WTC11 (cell line): ENCODE measurements at regions not wholly inside any gene's neighbourhood (a gene's known extent, or its start where the extent isn't known, plus 50 kb on each side); places are given as distances from the start of the nearest gene placed in this dataset.

Source experiments
- ATAC-seq: fragments of 200-7000 bp; cut with Tn5 transposase; 2 replicates; pipeline ENCODE4 v1.10.0; 2021; ENCODE audit warnings: mild to moderate bottlenecking, moderate library complexity
- CTCF ChIA-PET: fragments of 300-600 bp; sonication (Branson Sonifier 250); formaldehyde crosslinking; loops from one replicate; lab custom pipeline; 2021; ENCODE audit warnings: antibody characterized with exemption; lab: Charles Lee
- POLR2A ChIA-PET: fragments of 350-600 bp; sonication (Branson Sonifier 250); formaldehyde crosslinking; loops from one replicate; lab custom pipeline; 2021; ENCODE audit warnings: antibody characterized with exemption; lab: Charles Lee
- DNase-seq: peaks from one replicate; pipeline ENCODE4 v3.0.0; 2021; ENCODE audit warnings: low spot score
- H3K27ac Mint-ChIP-seq: 2 replicates; pipeline ENCODE4 v1.8.0; 2021; ENCODE audit warnings: mixed read lengths
- H3K27me3 Mint-ChIP-seq: 2 replicates; pipeline ENCODE4 v1.8.0; 2021; ENCODE audit warnings: low read depth, mild to moderate bottlenecking, moderate library complexity, mixed read lengths
- H3K36me3 Mint-ChIP-seq: 2 replicates; pipeline ENCODE4 v1.8.0; 2021; ENCODE audit warnings: mixed read lengths
- H3K4me1 Mint-ChIP-seq: 2 replicates; pipeline ENCODE4 v1.8.0; 2022; ENCODE audit warnings: mixed read lengths
- H3K4me3 Mint-ChIP-seq: 2 replicates; pipeline ENCODE4 v1.8.0; 2021; ENCODE audit warnings: mild to moderate bottlenecking, moderate library complexity, mixed read lengths
- H3K9me3 Mint-ChIP-seq: 2 replicates; pipeline ENCODE4 v1.8.0; 2021; ENCODE audit warnings: mixed read lengths
- CREM ChIP-seq: sonication (generic); formaldehyde crosslinking; IDR thresholded peaks from 2 replicates; pipeline ENCODE4 v1.8.1; 2022; ENCODE audit warnings: mild to moderate bottlenecking, missing genetic modification reagents, moderate library complexity
- ETV6 ChIP-seq: sonication (generic); formaldehyde crosslinking; IDR thresholded peaks from 2 replicates; pipeline ENCODE4 v1.8.1; 2022; ENCODE audit warnings: mild to moderate bottlenecking, missing genetic modification reagents
- MXD4 ChIP-seq: fragments of 250-450 bp; sonication (Bioruptor Pico); IDR thresholded peaks from 2 replicates; pipeline ENCODE4 v1.8.0; 2021; ENCODE audit warnings: mild to moderate bottlenecking, moderate library complexity, borderline replicate concordance
- NFATC4 ChIP-seq: fragments of 250-450 bp; sonication (Bioruptor Pico); IDR thresholded peaks from 2 replicates; pipeline ENCODE4 v1.9.0; 2021; ENCODE audit warnings: mild to moderate bottlenecking
- NR1H2 ChIP-seq: sonication (generic); formaldehyde crosslinking; IDR thresholded peaks from 2 replicates; pipeline ENCODE4 v1.9.0; 2021; ENCODE audit warnings: mild to moderate bottlenecking, moderate library complexity, missing genetic modification reagents
- SP1 ChIP-seq: sonication (generic); formaldehyde crosslinking; conservative IDR thresholded peaks from 2 replicates; pipeline ENCODE4 v1.8.1; 2022; ENCODE audit warnings: missing genetic modification reagents
- ZNF138 ChIP-seq: sonication (generic); formaldehyde crosslinking; conservative IDR thresholded peaks from 2 replicates; pipeline ENCODE4 v1.8.1; 2022; ENCODE audit warnings: mild to moderate bottlenecking, moderate library complexity, missing genetic modification reagents
- ZNF396 ChIP-seq: fragments of 250-450 bp; sonication (Bioruptor Pico); IDR thresholded peaks from 2 replicates; pipeline ENCODE4 v1.8.0; 2021; ENCODE audit warnings: mild to moderate bottlenecking, moderate library complexity, borderline replicate concordance
- TF ChIP-seq, protein P1 (sequence below): sonication (generic); formaldehyde crosslinking; IDR thresholded peaks from 2 replicates; pipeline ENCODE4 v1.8.1; 2022; ENCODE audit warnings: low read depth, mild to moderate bottlenecking, moderate library complexity, missing genetic modification reagents, borderline replicate concordance
- TF ChIP-seq, protein P2 (sequence below): sonication (generic); formaldehyde crosslinking; IDR thresholded peaks from 2 replicates; pipeline ENCODE4 v1.8.1; 2022; ENCODE audit warnings: mild to moderate bottlenecking, moderate library complexity, missing genetic modification reagents
- TF ChIP-seq, protein P3 (sequence below): sonication (generic); formaldehyde crosslinking; IDR thresholded peaks from 2 replicates; pipeline ENCODE4 v1.8.1; 2022; ENCODE audit warnings: missing genetic modification reagents, borderline replicate concordance
- TF ChIP-seq, protein P4 (sequence below): sonication (generic); formaldehyde crosslinking; IDR thresholded peaks from 2 replicates; pipeline ENCODE4 v1.8.0; 2022; ENCODE audit warnings: missing genetic modification reagents
- TF ChIP-seq, protein P5 (sequence below): fragments of 250-450 bp; sonication (Bioruptor Pico); IDR thresholded peaks from 2 replicates; pipeline ENCODE4 v1.9.0; 2021; ENCODE audit warnings: moderate library complexity, mild to moderate bottlenecking, inconsistent platforms, borderline replicate concordance
- TF ChIP-seq, protein P6 (sequence below): sonication (generic); formaldehyde crosslinking; IDR thresholded peaks from 2 replicates; pipeline ENCODE4 v1.8.0; 2022; ENCODE audit warnings: mild to moderate bottlenecking, missing genetic modification reagents
- TF ChIP-seq, protein P7 (sequence below): sonication (generic); formaldehyde crosslinking; IDR thresholded peaks from 2 replicates; pipeline ENCODE4 v1.8.1; 2023; ENCODE audit warnings: mild to moderate bottlenecking, missing genetic modification reagents, borderline replicate concordance

DNA sequence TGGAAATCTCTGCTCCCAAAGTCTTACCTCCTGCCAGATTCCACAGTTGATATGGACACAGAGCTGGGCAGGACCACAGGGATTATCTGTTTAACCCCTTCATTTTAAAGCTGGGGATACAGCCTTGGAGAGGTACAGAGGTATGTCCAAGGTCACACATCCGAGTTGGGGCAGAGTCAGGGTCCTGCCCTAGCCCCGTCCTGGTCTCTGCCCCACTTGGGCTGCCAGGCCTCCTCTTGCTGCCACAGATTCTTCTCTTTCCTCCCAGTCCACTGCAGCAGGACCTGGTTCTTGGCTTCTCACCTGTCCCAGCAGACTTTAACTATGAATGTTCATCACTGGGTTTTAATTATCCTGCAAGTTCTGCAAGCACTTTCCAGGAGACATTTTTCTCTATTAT is 258.3 kb downstream of the MATN1 start (continued):
- TF ChIP-seq NFATC4 (CRISPR knock-in tag) (no peak), NR1H2 (CRISPR knock-in tag) (no peak), SP1 (CRISPR knock-in tag) (no peak), ZNF138 (CRISPR knock-in tag) (no peak), ZNF396 (CRISPR knock-in tag) (no peak)
- TF ChIP-seq, protein P1, sequence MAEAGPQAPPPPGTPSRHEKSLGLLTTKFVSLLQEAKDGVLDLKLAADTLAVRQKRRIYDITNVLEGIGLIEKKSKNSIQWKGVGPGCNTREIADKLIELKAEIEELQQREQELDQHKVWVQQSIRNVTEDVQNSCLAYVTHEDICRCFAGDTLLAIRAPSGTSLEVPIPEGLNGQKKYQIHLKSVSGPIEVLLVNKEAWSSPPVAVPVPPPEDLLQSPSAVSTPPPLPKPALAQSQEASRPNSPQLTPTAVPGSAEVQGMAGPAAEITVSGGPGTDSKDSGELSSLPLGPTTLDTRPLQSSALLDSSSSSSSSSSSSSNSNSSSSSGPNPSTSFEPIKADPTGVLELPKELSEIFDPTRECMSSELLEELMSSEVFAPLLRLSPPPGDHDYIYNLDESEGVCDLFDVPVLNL (CRISPR knock-in tag): no peak
- TF ChIP-seq, protein P2, sequence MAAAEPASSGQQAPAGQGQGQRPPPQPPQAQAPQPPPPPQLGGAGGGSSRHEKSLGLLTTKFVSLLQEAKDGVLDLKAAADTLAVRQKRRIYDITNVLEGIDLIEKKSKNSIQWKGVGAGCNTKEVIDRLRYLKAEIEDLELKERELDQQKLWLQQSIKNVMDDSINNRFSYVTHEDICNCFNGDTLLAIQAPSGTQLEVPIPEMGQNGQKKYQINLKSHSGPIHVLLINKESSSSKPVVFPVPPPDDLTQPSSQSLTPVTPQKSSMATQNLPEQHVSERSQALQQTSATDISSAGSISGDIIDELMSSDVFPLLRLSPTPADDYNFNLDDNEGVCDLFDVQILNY (CRISPR knock-in tag): no peak
- TF ChIP-seq, protein P3, sequence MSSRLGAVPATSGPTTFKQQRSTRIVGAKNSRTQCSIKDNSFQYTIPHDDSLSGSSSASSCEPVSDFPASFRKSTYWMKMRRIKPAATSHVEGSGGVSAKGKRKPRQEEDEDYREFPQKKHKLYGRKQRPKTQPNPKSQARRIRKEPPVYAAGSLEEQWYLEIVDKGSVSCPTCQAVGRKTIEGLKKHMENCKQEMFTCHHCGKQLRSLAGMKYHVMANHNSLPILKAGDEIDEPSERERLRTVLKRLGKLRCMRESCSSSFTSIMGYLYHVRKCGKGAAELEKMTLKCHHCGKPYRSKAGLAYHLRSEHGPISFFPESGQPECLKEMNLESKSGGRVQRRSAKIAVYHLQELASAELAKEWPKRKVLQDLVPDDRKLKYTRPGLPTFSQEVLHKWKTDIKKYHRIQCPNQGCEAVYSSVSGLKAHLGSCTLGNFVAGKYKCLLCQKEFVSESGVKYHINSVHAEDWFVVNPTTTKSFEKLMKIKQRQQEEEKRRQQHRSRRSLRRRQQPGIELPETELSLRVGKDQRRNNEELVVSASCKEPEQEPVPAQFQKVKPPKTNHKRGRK (CRISPR knock-in tag): no peak
- TF ChIP-seq, protein P4, sequence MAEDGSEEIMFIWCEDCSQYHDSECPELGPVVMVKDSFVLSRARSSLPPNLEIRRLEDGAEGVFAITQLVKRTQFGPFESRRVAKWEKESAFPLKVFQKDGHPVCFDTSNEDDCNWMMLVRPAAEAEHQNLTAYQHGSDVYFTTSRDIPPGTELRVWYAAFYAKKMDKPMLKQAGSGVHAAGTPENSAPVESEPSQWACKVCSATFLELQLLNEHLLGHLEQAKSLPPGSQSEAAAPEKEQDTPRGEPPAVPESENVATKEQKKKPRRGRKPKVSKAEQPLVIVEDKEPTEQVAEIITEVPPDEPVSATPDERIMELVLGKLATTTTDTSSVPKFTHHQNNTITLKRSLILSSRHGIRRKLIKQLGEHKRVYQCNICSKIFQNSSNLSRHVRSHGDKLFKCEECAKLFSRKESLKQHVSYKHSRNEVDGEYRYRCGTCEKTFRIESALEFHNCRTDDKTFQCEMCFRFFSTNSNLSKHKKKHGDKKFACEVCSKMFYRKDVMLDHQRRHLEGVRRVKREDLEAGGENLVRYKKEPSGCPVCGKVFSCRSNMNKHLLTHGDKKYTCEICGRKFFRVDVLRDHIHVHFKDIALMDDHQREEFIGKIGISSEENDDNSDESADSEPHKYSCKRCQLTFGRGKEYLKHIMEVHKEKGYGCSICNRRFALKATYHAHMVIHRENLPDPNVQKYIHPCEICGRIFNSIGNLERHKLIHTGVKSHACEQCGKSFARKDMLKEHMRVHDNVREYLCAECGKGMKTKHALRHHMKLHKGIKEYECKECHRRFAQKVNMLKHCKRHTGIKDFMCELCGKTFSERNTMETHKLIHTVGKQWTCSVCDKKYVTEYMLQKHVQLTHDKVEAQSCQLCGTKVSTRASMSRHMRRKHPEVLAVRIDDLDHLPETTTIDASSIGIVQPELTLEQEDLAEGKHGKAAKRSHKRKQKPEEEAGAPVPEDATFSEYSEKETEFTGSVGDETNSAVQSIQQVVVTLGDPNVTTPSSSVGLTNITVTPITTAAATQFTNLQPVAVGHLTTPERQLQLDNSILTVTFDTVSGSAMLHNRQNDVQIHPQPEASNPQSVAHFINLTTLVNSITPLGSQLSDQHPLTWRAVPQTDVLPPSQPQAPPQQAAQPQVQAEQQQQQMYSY (CRISPR knock-in tag): no peak

DNA sequence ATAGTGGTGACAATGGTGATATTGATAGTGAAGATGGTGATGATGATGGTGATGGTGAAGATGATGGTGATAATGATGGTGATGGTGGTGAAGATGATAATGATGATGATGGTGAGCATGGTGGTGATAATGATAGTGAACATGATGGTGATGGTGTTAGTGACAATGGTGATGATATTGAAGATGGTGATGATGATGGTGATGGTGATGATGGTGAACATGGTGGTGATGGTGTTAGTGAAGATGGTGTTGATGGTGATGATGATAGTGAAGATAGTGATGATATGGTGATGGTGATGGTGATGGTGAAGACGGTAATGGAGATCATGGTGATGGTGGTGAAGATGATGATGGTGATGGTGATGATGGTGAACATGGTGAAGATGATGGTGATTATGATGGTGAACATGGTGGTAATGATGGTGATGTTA is 259.2 kb downstream of the MATN1 start:
- H3K9me3 Mint-ChIP-seq: peaks cover 17% of the 10 kb centered on the region
- H3K27me3 Mint-ChIP-seq: no peaks in the 10 kb centered on the region; the same call in 1 of the 2 replicates
- DNase-seq (no peak), ATAC-seq (no peak)
- ChIA-PET POLR2A (no interaction called here), CTCF (no interaction called here)
- H3K27ac Mint-ChIP-seq: no peak overlapping the region
- H3K4me3 Mint-ChIP-seq: no peak overlapping the region
- peaks cover 6% of the 10 kb centered on the region for H3K36me3 Mint-ChIP-seq
- TF ChIP-seq, protein P5, sequence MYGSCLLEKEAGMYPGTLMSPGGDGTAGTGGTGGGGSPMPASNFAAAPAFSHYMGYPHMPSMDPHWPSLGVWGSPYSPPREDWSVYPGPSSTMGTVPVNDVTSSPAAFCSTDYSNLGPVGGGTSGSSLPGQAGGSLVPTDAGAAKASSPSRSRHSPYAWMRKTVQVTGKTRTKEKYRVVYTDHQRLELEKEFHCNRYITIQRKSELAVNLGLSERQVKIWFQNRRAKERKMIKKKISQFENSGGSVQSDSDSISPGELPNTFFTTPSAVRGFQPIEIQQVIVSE (CRISPR knock-in tag): no peak
- TF ChIP-seq CREM (CRISPR knock-in tag) (no peak), MXD4 (CRISPR knock-in tag) (no peak), ETV6 (CRISPR knock-in tag) (no peak)
- TF ChIP-seq, protein P6, sequence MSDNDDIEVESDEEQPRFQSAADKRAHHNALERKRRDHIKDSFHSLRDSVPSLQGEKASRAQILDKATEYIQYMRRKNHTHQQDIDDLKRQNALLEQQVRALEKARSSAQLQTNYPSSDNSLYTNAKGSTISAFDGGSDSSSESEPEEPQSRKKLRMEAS: no peak
- TF ChIP-seq, protein P7, sequence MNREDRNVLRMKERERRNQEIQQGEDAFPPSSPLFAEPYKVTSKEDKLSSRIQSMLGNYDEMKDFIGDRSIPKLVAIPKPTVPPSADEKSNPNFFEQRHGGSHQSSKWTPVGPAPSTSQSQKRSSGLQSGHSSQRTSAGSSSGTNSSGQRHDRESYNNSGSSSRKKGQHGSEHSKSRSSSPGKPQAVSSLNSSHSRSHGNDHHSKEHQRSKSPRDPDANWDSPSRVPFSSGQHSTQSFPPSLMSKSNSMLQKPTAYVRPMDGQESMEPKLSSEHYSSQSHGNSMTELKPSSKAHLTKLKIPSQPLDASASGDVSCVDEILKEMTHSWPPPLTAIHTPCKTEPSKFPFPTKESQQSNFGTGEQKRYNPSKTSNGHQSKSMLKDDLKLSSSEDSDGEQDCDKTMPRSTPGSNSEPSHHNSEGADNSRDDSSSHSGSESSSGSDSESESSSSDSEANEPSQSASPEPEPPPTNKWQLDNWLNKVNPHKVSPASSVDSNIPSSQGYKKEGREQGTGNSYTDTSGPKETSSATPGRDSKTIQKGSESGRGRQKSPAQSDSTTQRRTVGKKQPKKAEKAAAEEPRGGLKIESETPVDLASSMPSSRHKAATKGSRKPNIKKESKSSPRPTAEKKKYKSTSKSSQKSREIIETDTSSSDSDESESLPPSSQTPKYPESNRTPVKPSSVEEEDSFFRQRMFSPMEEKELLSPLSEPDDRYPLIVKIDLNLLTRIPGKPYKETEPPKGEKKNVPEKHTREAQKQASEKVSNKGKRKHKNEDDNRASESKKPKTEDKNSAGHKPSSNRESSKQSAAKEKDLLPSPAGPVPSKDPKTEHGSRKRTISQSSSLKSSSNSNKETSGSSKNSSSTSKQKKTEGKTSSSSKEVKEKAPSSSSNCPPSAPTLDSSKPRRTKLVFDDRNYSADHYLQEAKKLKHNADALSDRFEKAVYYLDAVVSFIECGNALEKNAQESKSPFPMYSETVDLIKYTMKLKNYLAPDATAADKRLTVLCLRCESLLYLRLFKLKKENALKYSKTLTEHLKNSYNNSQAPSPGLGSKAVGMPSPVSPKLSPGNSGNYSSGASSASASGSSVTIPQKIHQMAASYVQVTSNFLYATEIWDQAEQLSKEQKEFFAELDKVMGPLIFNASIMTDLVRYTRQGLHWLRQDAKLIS: no peak
- no peaks in the 10 kb centered on the region for H3K4me1 Mint-ChIP-seq
